CD4-positive, alpha-beta memory T cell (primary cell): ENCODE measurements at regions not wholly inside any gene's neighbourhood (a gene's known extent, or its start where the extent isn't known, plus 50 kb on each side); places are given as distances from the start of the nearest gene placed in this dataset.

Experiments
- CTCF ChIA-PET: fragments of 350-600 bp; sonication (Branson Sonifier 250); formaldehyde crosslinking; loops from one replicate; lab custom pipeline; 2021; ENCODE audit warnings: inconsistent platforms; ENCODE audit not compliant: partially characterized antibody; lab: Charles Lee
- POLR2A ChIA-PET: fragments of 350-600 bp; sonication (Branson Sonifier 250); formaldehyde crosslinking; loops from one replicate; lab custom pipeline; 2021; ENCODE audit not compliant: partially characterized antibody; lab: Charles Lee
- DNase-seq, 5 donors: peaks; one replicate each; pipeline versions ENCODE4 v3.0.0 to v3.0.0-alpha.2; 2020 to 2022; ENCODE audit warnings: mixed read lengths in 1 of 5
- H3K27ac ChIP-seq: one replicate; pipeline ENCODE4 v1.7.0; 2013; ENCODE audit warnings: low read depth, low read length
- H3K27me3 ChIP-seq: 2 replicates; pipeline ENCODE4 v1.7.0; 2013; ENCODE audit warnings: mild to moderate bottlenecking, low read length, moderate library complexity; ENCODE audit not compliant: insufficient read depth
- H3K36me3 ChIP-seq: 2 replicates; pipeline ENCODE4 v1.7.0; 2013; ENCODE audit warnings: mild to moderate bottlenecking, low read length, moderate library complexity; ENCODE audit not compliant: insufficient read depth
- H3K4me1 ChIP-seq: 2 replicates; pipeline ENCODE4 v1.7.0; 2013; ENCODE audit warnings: mild to moderate bottlenecking, low read length, moderate library complexity; ENCODE audit not compliant: insufficient read depth
- H3K4me3 ChIP-seq, 2 donors: one replicate each; pipeline ENCODE4 v1.7.0; 2013; ENCODE audit warnings: low read length in 2 of 2, mild to moderate bottlenecking in 1 of 2
- H3K9me3 ChIP-seq, 2 donors: one replicate each; pipeline ENCODE4 v1.7.0; 2013; ENCODE audit warnings: low read length in 2 of 2, control low read depth in 1 of 2; ENCODE audit not compliant: control insufficient read depth in 1 of 2
- H3K27ac Mint-ChIP-seq, 7 donors: one replicate each; pipeline ENCODE4 v1.8.0; 2020 to 2021; ENCODE audit warnings: mixed read lengths in 7 of 7, mild to moderate bottlenecking in 6 of 7, inconsistent platforms in 3 of 7, moderate library complexity in 3 of 7
- H3K27me3 Mint-ChIP-seq, 2 donors: one replicate each; pipeline ENCODE4 v1.8.0; 2020 to 2021; ENCODE audit warnings: mixed read lengths in 2 of 2
- H3K36me3 Mint-ChIP-seq, 2 donors: one replicate each; pipeline ENCODE4 v1.8.0; 2020 to 2021; ENCODE audit warnings: mixed read lengths in 2 of 2, inconsistent platforms in 1 of 2, mild to moderate bottlenecking in 1 of 2
- H3K4me1 Mint-ChIP-seq, 4 donors: one replicate each; pipeline ENCODE4 v1.8.0; 2020 to 2021; ENCODE audit warnings: mixed read lengths in 4 of 4, mild to moderate bottlenecking in 1 of 4
- H3K4me3 Mint-ChIP-seq, 8 donors: one replicate each; pipeline ENCODE4 v1.8.0; 2020 to 2021; ENCODE audit warnings: mixed read lengths in 8 of 8, mild to moderate bottlenecking in 7 of 8, moderate library complexity in 6 of 8, inconsistent platforms in 3 of 8
- H3K9me3 Mint-ChIP-seq, 8 donors: one replicate each; pipeline ENCODE4 v1.8.0; 2020 to 2021; ENCODE audit warnings: mixed read lengths in 8 of 8, mild to moderate bottlenecking in 5 of 8, inconsistent platforms in 3 of 8, moderate library complexity in 1 of 8
- intact Hi-C: fragments of 100-400 bp; cut with micrococcal nuclease; formaldehyde crosslinking; loops from one replicate; pipeline ENCODE4 v1.15.1; 2023

GRCh38 chr2:129800686-129801085, 178.8 kb upstream of the RAB6C start:
- no peaks in the 10 kb centered on the region for H3K9me3 Mint-ChIP-seq
- no peaks in the 10 kb centered on the region for H3K36me3 Mint-ChIP-seq
- no peak overlapping the region for H3K4me3 Mint-ChIP-seq
- Histone ChIP-seq H3K36me3 (no peaks in the 10 kb centered on the region), H3K4me1 (no peaks in the 10 kb centered on the region), H3K4me3 (no peak overlapping the region), H3K27ac (no peak overlapping the region), H3K9me3 (no peaks in the 10 kb centered on the region), H3K27me3 (no peaks in the 10 kb centered on the region)
- no peaks in the 10 kb centered on the region for H3K4me1 Mint-ChIP-seq
- intact Hi-C loops = no loop called here
- POLR2A ChIA-PET = no interaction called here
- H3K27me3 Mint-ChIP-seq = peaks cover 3 to 4% of the 10 kb centered on the region in 2 donors
- no peak overlapping the region for H3K27ac Mint-ChIP-seq
- CTCF ChIA-PET = no interaction called here
- no peak for DNase-seq

DNA sequence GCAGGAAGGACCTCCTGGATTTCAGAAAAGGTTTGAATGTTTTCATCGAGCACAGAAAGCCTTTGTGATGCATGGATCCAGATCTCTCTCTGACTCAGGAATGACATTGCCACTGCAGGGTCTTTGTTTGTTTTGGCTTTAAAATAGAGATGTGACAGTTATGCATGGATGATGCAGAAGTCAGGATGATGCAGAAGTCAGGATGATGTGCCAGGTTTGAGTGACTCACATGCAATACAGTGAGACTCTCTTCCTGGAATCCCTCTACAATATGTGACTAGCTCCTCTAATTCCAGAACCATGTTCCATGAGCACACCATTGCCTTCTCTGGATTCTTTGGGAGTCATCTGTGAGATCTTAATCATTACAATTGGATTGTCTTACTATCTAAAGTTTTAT, 177.9 kb upstream of the RAB6C start:
- no peak overlapping the region for H3K4me3 ChIP-seq
- intact Hi-C loops = no loop called here
- Mint-ChIP-seq H3K4me3 (no peak overlapping the region), H3K27me3 (peaks cover 3% of the 10 kb centered on the region in 2 donors), H3K36me3 (no peaks in the 10 kb centered on the region), H3K4me1 (no peaks in the 10 kb centered on the region), H3K27ac (no peak overlapping the region), H3K9me3 (no peaks in the 10 kb centered on the region)
- CTCF ChIA-PET = no interaction called here
- POLR2A ChIA-PET = no interaction called here
- no peaks in the 10 kb centered on the region for H3K27me3 ChIP-seq
- H3K9me3 ChIP-seq = no peaks in the 10 kb centered on the region
- no peak for DNase-seq
- H3K4me1 ChIP-seq = no peaks in the 10 kb centered on the region
- no peak overlapping the region for H3K27ac ChIP-seq
- no peaks in the 10 kb centered on the region for H3K36me3 ChIP-seq

DNA sequence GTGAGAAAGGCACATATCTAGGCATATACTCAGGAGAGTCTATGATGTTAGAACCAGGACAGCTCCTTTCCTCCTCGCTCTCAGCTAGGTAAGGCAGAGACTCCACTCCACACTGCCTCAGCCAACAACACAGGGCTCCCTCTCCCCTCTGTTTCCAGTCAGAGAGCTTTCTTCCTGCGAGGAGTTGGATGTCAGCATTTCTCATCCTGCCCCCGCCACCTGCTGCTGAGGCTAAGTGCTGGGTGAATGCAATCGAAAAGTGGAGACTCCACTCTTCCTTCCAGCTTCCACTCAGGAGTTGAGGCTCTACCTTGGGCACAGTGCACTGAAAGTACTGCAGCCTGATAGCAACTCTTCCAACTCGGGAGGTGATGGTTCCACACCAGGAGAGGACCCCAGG, 177.2 kb upstream of the RAB6C start:
- DNase-seq = no peak
- no peaks in the 10 kb centered on the region for H3K36me3 Mint-ChIP-seq
- no peaks in the 10 kb centered on the region for H3K36me3 ChIP-seq
- H3K9me3 ChIP-seq = no peaks in the 10 kb centered on the region
- ChIA-PET CTCF (no interaction called here), POLR2A (no interaction called here)
- H3K27me3 ChIP-seq = no peaks in the 10 kb centered on the region
- no peak overlapping the region for H3K27ac ChIP-seq
- H3K4me3 Mint-ChIP-seq = no peak overlapping the region
- H3K27me3 Mint-ChIP-seq = peaks cover 3% of the 10 kb centered on the region in 2 donors
- intact Hi-C loops = no loop called here
- no peak overlapping the region for H3K27ac Mint-ChIP-seq
- no peak overlapping the region for H3K4me3 ChIP-seq
- H3K4me1 ChIP-seq = no peaks in the 10 kb centered on the region
- peaks cover 0 to 3% (median 0%) of the 10 kb centered on the region in 8 donors for H3K9me3 Mint-ChIP-seq
- no peaks in the 10 kb centered on the region for H3K4me1 Mint-ChIP-seq

DNA sequence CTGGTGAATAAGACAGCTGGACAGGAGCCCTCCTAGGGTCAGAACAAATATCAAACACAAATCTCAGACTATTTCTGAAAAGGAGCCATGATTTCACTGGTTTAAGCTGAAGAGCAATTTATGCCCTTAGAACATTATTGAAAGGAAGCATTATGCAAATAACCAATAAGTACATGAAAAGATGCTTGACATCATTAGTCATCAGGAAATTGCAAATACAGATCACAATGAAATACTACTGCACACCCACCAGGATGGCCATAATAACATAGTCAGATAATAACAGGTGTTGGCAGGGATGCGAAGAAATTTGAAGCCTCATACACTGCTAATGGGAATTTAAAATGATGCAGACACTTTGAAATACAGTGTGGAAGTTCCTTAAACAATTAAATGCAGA, 176.4 kb upstream of the RAB6C start:
- intact Hi-C loops = no loop called here
- H3K4me3 ChIP-seq = no peak overlapping the region
- POLR2A ChIA-PET = no interaction called here

DNA sequence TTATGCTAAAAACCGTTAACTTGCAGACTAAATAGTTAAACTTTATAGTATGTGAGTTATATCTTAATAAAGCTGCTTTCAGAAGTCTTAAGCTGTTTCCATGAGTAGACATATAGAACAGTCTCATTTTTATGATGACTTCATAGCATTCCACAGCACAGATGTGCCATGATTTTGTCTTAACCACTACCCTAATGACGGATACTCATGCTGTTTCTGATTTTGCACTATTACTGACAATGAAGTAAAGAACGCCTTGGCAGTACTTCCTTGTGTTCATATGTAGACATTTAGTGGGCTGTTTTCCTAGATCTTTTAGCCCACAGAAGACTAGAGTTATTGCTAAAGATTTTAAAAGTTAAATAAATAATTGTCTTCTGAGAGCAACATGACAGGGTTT, 175.6 kb upstream of the RAB6C start:
- intact Hi-C loops = no loop called here
- ChIA-PET POLR2A (no interaction called here), CTCF (no interaction called here)
- Mint-ChIP-seq H3K27ac (no peak overlapping the region), H3K4me1 (no peaks in the 10 kb centered on the region), H3K27me3 (peaks cover 3% of the 10 kb centered on the region in 2 donors), H3K4me3 (no peak overlapping the region), H3K9me3 (peaks cover 0 to 3% (median 0%) of the 10 kb centered on the region in 8 donors), H3K36me3 (no peaks in the 10 kb centered on the region)
- no peak overlapping the region for H3K27ac ChIP-seq
- H3K4me1 ChIP-seq = no peaks in the 10 kb centered on the region
- H3K9me3 ChIP-seq = no peaks in the 10 kb centered on the region
- H3K4me3 ChIP-seq = no peak overlapping the region
- H3K27me3 ChIP-seq = no peaks in the 10 kb centered on the region
- H3K36me3 ChIP-seq = no peaks in the 10 kb centered on the region
- no peak for DNase-seq

More for the DNA sequence above, 176.4 kb upstream of the RAB6C start:
- Mint-ChIP-seq H3K4me3 (no peak overlapping the region), H3K27ac (no peak overlapping the region), H3K36me3 (no peaks in the 10 kb centered on the region), H3K4me1 (no peaks in the 10 kb centered on the region), H3K27me3 (peaks cover 3% of the 10 kb centered on the region in 2 donors), H3K9me3 (peaks cover 0 to 3% (median 0%) of the 10 kb centered on the region in 8 donors)
- H3K4me1 ChIP-seq = no peaks in the 10 kb centered on the region
- H3K36me3 ChIP-seq = no peaks in the 10 kb centered on the region
- no peak overlapping the region for H3K27ac ChIP-seq
- no peaks in the 10 kb centered on the region for H3K9me3 ChIP-seq
- CTCF ChIA-PET = no interaction called here
- no peak for DNase-seq
- no peaks in the 10 kb centered on the region for H3K27me3 ChIP-seq

GRCh38 chr2:129805899-129806298, 173.6 kb upstream of the RAB6C start:
- Mint-ChIP-seq H3K9me3 (peaks cover 0 to 3% (median 0%) of the 10 kb centered on the region in 8 donors), H3K4me3 (no peak overlapping the region), H3K27me3 (peaks cover 3 to 5% of the 10 kb centered on the region in 2 donors), H3K4me1 (no peaks in the 10 kb centered on the region), H3K27ac (no peak overlapping the region), H3K36me3 (no peaks in the 10 kb centered on the region)
- DNase-seq = no peak
- intact Hi-C loops = no loop called here
- no peaks in the 10 kb centered on the region for H3K4me1 ChIP-seq
- POLR2A ChIA-PET = no interaction called here
- no peaks in the 10 kb centered on the region for H3K36me3 ChIP-seq
- H3K9me3 ChIP-seq = no peaks in the 10 kb centered on the region
- no peaks in the 10 kb centered on the region for H3K27me3 ChIP-seq
- CTCF ChIA-PET = no interaction called here
- H3K27ac ChIP-seq = no peak overlapping the region
- no peak overlapping the region for H3K4me3 ChIP-seq

DNA sequence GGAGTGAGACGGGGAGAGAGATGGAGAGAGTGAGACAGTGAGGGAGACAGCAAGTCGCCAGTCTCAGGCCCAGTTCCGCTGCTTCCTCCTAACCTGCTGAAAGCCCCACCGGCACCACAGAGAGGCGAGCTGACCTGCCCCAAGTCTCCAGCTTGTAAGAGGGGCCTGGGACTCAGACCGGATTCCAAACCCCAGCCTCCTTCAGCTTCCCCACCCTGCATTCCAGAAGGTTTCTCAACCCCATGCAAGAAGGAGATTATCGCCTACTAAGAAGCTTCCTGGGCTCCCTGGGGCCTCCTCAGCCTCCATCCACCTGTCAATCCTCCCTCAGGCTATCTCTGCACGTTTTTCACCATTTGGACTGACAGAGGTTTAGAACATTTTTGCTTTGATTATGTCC, 173.1 kb upstream of the RAB6C start:
- no peak overlapping the region for H3K4me3 ChIP-seq
- no peak overlapping the region for H3K27ac ChIP-seq
- peaks cover 2 to 6% of the 10 kb centered on the region in 2 donors for H3K27me3 Mint-ChIP-seq
- H3K27me3 ChIP-seq = no peaks in the 10 kb centered on the region
- no peak for DNase-seq
- ChIA-PET POLR2A (no interaction called here), CTCF (no interaction called here)
- H3K9me3 Mint-ChIP-seq = peaks cover 0 to 5% (median 0%) of the 10 kb centered on the region in 8 donors
- intact Hi-C loops = no loop called here
- H3K4me1 ChIP-seq = no peaks in the 10 kb centered on the region
- no peaks in the 10 kb centered on the region for H3K9me3 ChIP-seq
- H3K36me3 Mint-ChIP-seq = no peaks in the 10 kb centered on the region
- H3K36me3 ChIP-seq = no peaks in the 10 kb centered on the region
- H3K4me3 Mint-ChIP-seq = no peak overlapping the region
- H3K27ac Mint-ChIP-seq = no peak overlapping the region
- no peaks in the 10 kb centered on the region for H3K4me1 Mint-ChIP-seq

GRCh38 chr2:129806990-129807389, 172.5 kb upstream of the RAB6C start:
- H3K4me1 ChIP-seq = no peaks in the 10 kb centered on the region
- no peak overlapping the region for H3K4me3 Mint-ChIP-seq
- no peaks in the 10 kb centered on the region for H3K36me3 ChIP-seq
- ChIA-PET CTCF (no interaction called here), POLR2A (no interaction called here)
- no peaks in the 10 kb centered on the region for H3K27me3 ChIP-seq
- no peak overlapping the region for H3K27ac ChIP-seq
- no peak for DNase-seq
- intact Hi-C loops = no loop called here
- peaks cover 0 to 5% (median 0%) of the 10 kb centered on the region in 8 donors for H3K9me3 Mint-ChIP-seq
- no peaks in the 10 kb centered on the region for H3K36me3 Mint-ChIP-seq
- no peaks in the 10 kb centered on the region for H3K4me1 Mint-ChIP-seq
- no peak overlapping the region for H3K4me3 ChIP-seq
- no peaks in the 10 kb centered on the region for H3K9me3 ChIP-seq
- peaks cover 2 to 8% of the 10 kb centered on the region in 2 donors for H3K27me3 Mint-ChIP-seq
- no peak overlapping the region for H3K27ac Mint-ChIP-seq
